Right lobe of liver (tissue), 4 donors: ENCODE measurements at regions not wholly inside any gene's neighbourhood (a gene's known extent, or its start where the extent isn't known, plus 50 kb on each side); places are given as distances from the start of the nearest gene placed in this dataset.

ENCODE experiments used
- CTCF ChIP-seq, 4 donors: fragments of 200-600 bp in 3 of 4; fragments of 450-650 bp in 1 of 4; IDR thresholded peaks; one replicate each; pipeline versions ENCODE4 v1.5.1 to v1.8.0; 2016 to 2022; ENCODE audit warnings: antibody characterized with exemption in 4 of 4, mild to moderate bottlenecking in 2 of 4
- POLR2A ChIP-seq: fragments of 450-650 bp; IDR thresholded peaks from one replicate; pipeline ENCODE4 v1.6.1; 2017; ENCODE audit warnings: antibody characterized with exemption, mild to moderate bottlenecking
- donor health status: DM: no; HTN: no; CAD: no.
- donor health status: DM: no; HTN: no; CAD: no.
- donor health status: DM: no; HTN: yes; CAD: no.

- TF ChIP-seq CTCF (IDR thresholded peaks at IDR 0.05) (no peak), POLR2A (no peak)
Observed at GRCh38 chr3:69509288-69509687, 123.4 kb upstream of the FRMD4B start.
